DND-41 (cell line): ENCODE measurements at regions not wholly inside any gene's neighbourhood (a gene's known extent, or its start where the extent isn't known, plus 50 kb on each side); places are given as distances from the start of the nearest gene placed in this dataset.

Experiments
- ATAC-seq: fragments of 200-7000 bp; cut with Tn5 transposase; 3 replicates; pipeline ENCODE4 v1.9.1; 2021; ENCODE audit warnings: low read depth; ENCODE audit not compliant: insufficient read depth
- DNase-seq: peaks from one replicate; pipeline ENCODE4 v3.0.0-alpha.2; 2020
- H2AFZ ChIP-seq: 2 replicates; pipeline ENCODE4 v1.6.0; 2012; ENCODE audit warnings: low read depth, low read length
- H3K27ac ChIP-seq: 2 replicates; pipeline ENCODE4 v1.5.1; 2012; ENCODE audit warnings: low read length, inconsistent platforms
- H3K27me3 ChIP-seq: fragments of 200-600 bp; sonication (generic); 2 replicates; pipeline ENCODE4 v1.6.0; 2012; ENCODE audit warnings: low read length, mild to moderate bottlenecking, inconsistent platforms; ENCODE audit not compliant: insufficient read depth, poor library complexity
- H3K36me3 ChIP-seq: 2 replicates; pipeline ENCODE4 v1.5.1; 2012; ENCODE audit warnings: low read length, inconsistent platforms; ENCODE audit not compliant: insufficient read depth
- H3K4me1 ChIP-seq: 2 replicates; pipeline ENCODE4 v1.5.1; 2012; ENCODE audit warnings: mild to moderate bottlenecking, low read length; ENCODE audit not compliant: insufficient read depth
- H3K4me2 ChIP-seq: 2 replicates; pipeline ENCODE4 v1.6.0; 2012; ENCODE audit warnings: mild to moderate bottlenecking, moderate library complexity, low read length, inconsistent platforms; ENCODE audit not compliant: insufficient read depth
- H3K4me3 ChIP-seq, 2 experiments: fragments of 200-600 bp in 1 of 2; shearing (Covaris generic) in 1 of 2; 2 replicates each; pipeline ENCODE4 v1.5.1; 2012 to 2016; ENCODE audit warnings: inconsistent platforms in 2 of 2, low read length in 2 of 2, mild to moderate bottlenecking in 2 of 2, low read depth in 1 of 2, moderate library complexity in 1 of 2
- H3K79me2 ChIP-seq: 2 replicates; pipeline ENCODE4 v1.6.0; 2012; ENCODE audit warnings: low read length, inconsistent platforms; ENCODE audit not compliant: insufficient read depth
- H3K9ac ChIP-seq: 2 replicates; pipeline ENCODE4 v1.6.0; 2012; ENCODE audit warnings: low read depth, mild to moderate bottlenecking, inconsistent platforms, low read length, moderate library complexity
- H3K9me3 ChIP-seq: 2 replicates; pipeline ENCODE4 v1.5.1; 2012; ENCODE audit warnings: low read length, moderate library complexity, mild to moderate bottlenecking, inconsistent platforms; ENCODE audit not compliant: insufficient read depth, severe bottlenecking
- H4K20me1 ChIP-seq: 2 replicates; pipeline ENCODE4 v1.6.0; 2012; ENCODE audit warnings: low read length; ENCODE audit not compliant: insufficient read depth
- CTCF ChIP-seq: IDR thresholded peaks from 2 replicates; pipeline ENCODE4 v1.5.1; 2012; ENCODE audit warnings: borderline replicate concordance, low read length, moderate library complexity, mild to moderate bottlenecking; ENCODE audit not compliant: poor library complexity, severe bottlenecking; ENCODE audit errors: extremely low read depth
- EZH2 ChIP-seq: IDR thresholded peaks from 3 replicates; pipeline ENCODE4 v1.6.1; 2012; ENCODE audit warnings: borderline replicate concordance, low read depth, mild to moderate bottlenecking, moderate library complexity, low read length, inconsistent platforms; ENCODE audit not compliant: severe bottlenecking

GRCh38 chr1:212207822-212208520 lies 77.2 kb upstream of the PPP2R5A start:
- Histone ChIP-seq H3K4me1 (no peaks in the 10 kb centered on the region), H3K9me3 (no peaks in the 10 kb centered on the region)
- ATAC-seq, result no peak

GRCh38 chr1:212208978-212209644 lies 76.1 kb upstream of the PPP2R5A start:
- Histone ChIP-seq H3K4me3 (no peak overlapping the region), H3K4me2 (no peak overlapping the region), H3K27ac (no peak overlapping the region), H3K27me3 (no peaks in the 10 kb centered on the region), H3K9me3 (no peaks in the 10 kb centered on the region), H2AFZ (no peak overlapping the region), H3K36me3 (no peaks in the 10 kb centered on the region), H3K9ac (no peak overlapping the region), H3K79me2 (no peaks in the 10 kb centered on the region), H4K20me1 (no peaks in the 10 kb centered on the region), H3K4me1 (no peaks in the 10 kb centered on the region)
- ATAC-seq (no peak), DNase-seq (no peak)
- TF ChIP-seq CTCF (no peak), EZH2 (no peak)

More at GRCh38 chr1:212207822-212208520, 77.2 kb upstream of the PPP2R5A start:
- no peak for TF ChIP-seq EZH2
- TF ChIP-seq CTCF, result no peak
- Histone ChIP-seq H3K9ac (no peak overlapping the region), H2AFZ (no peak overlapping the region), H3K36me3 (no peaks in the 10 kb centered on the region), H3K27me3 (no peaks in the 10 kb centered on the region), H3K27ac (no peak overlapping the region), H4K20me1 (no peaks in the 10 kb centered on the region), H3K4me2 (no peak overlapping the region), H3K79me2 (no peaks in the 10 kb centered on the region), H3K4me3 (no peak overlapping the region)
- no peak for DNase-seq

- ATAC-seq (no peak), DNase-seq (no peak)
- Histone ChIP-seq H3K27ac (no peak overlapping the region), H3K79me2 (no peaks in the 10 kb centered on the region), H3K4me2 (no peak overlapping the region), H3K36me3 (no peaks in the 10 kb centered on the region), H3K9ac (no peak overlapping the region), H4K20me1 (no peaks in the 10 kb centered on the region), H3K9me3 (no peaks in the 10 kb centered on the region), H3K4me3 (no peak overlapping the region), H3K27me3 (no peaks in the 10 kb centered on the region), H3K4me1 (no peaks in the 10 kb centered on the region), H2AFZ (no peak overlapping the region)
- TF ChIP-seq EZH2 (no peak), CTCF (no peak)
Measured at GRCh38 chr1:212211371-212211770, 73.8 kb upstream of the PPP2R5A start.
